ENCODE measurements at regions not wholly inside any gene's neighbourhood (a gene's known extent, or its start where the extent isn't known, plus 50 kb on each side); places are given as distances from the start of the nearest gene placed in this dataset.

- TF ChIP-seq, protein P1, sequence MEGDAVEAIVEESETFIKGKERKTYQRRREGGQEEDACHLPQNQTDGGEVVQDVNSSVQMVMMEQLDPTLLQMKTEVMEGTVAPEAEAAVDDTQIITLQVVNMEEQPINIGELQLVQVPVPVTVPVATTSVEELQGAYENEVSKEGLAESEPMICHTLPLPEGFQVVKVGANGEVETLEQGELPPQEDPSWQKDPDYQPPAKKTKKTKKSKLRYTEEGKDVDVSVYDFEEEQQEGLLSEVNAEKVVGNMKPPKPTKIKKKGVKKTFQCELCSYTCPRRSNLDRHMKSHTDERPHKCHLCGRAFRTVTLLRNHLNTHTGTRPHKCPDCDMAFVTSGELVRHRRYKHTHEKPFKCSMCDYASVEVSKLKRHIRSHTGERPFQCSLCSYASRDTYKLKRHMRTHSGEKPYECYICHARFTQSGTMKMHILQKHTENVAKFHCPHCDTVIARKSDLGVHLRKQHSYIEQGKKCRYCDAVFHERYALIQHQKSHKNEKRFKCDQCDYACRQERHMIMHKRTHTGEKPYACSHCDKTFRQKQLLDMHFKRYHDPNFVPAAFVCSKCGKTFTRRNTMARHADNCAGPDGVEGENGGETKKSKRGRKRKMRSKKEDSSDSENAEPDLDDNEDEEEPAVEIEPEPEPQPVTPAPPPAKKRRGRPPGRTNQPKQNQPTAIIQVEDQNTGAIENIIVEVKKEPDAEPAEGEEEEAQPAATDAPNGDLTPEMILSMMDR (conservative IDR thresholded peaks at IDR 0.05 in 1 of 2, IDR thresholded peaks at IDR 0.05 in 1 of 2; ENCODE audit: extremely low read depth in 1 of 2, insufficient read depth in 1 of 2, low read depth in 1 of 2, low read length in 2 of 2): no peak
- no peak for TF ChIP-seq EZH2 (IDR thresholded peaks at IDR 0.05; ENCODE audit: borderline replicate concordance, low read length)
These were observed 217.0 kb downstream of the PLOD2 start for GRCh38 chr3:145943952-145944351.
